ENCODE measurements at regions not wholly inside any gene's neighbourhood (a gene's known extent, or its start where the extent isn't known, plus 50 kb on each side); places are given as distances from the start of the nearest gene placed in this dataset.
A peak's percentile ranks its signal among the peaks of the same experiment; 100 is the strongest.

- DNase-seq (ENCODE audit: low read depth in 2 of 2): no peak
Measured at GRCh38 chr2:144215207-144215606, 304.7 kb downstream of the ZEB2 start.

GRCh38 chr2:144213797-144214196 is 306.1 kb downstream of the ZEB2 start:
- no peak for DNase-seq (ENCODE audit: low read depth in 2 of 2)

GRCh38 chr2:144211826-144212225 is 308.1 kb downstream of the ZEB2 start:
- no peak for DNase-seq (ENCODE audit: low read depth in 2 of 2)

GRCh38 chr2:144211065-144211464 is 308.9 kb downstream of the ZEB2 start:
- DNase-seq (ENCODE audit: low read depth in 2 of 2): no peak

GRCh38 chr2:144210076-144210475 is 309.8 kb downstream of the ZEB2 start:
- DNase-seq (ENCODE audit: low read depth in 2 of 2): no peak

- DNase-seq (ENCODE audit: low read depth in 2 of 2): no peak
Measured at GRCh38 chr2:144208924-144209323, 311.0 kb downstream of the ZEB2 start.

GRCh38 chr2:144206019-144206418 is 313.9 kb downstream of the ZEB2 start:
- DNase-seq (ENCODE audit: low read depth in 2 of 2): no peak

GRCh38 chr2:144201868-144202468 is 318.0 kb downstream of the ZEB2 start:
- no peak for DNase-seq (ENCODE audit: low read depth in 2 of 2)

- no peak for DNase-seq (ENCODE audit: low read depth in 2 of 2)
Measured at GRCh38 chr2:144201126-144201525, 318.8 kb downstream of the ZEB2 start.

- DNase-seq (ENCODE audit: low read depth in 2 of 2): no peak
Measured at GRCh38 chr2:144198116-144198515, 321.8 kb downstream of the ZEB2 start.

GRCh38 chr2:144194326-144195071 is 325.4 kb downstream of the ZEB2 start:
- no peak for DNase-seq (ENCODE audit: low read depth in 2 of 2)

GRCh38 chr2:144190908-144191605 is 328.9 kb downstream of the ZEB2 start:
- DNase-seq (ENCODE audit: low read depth in 2 of 2): no peak

- DNase-seq (ENCODE audit: low read depth in 2 of 2): peak; percentile 29 to 45
Measured at GRCh38 chr2:144183727-144184126, 336.2 kb downstream of the ZEB2 start.

GRCh38 chr2:144181001-144181400 is 338.9 kb downstream of the ZEB2 start:
- DNase-seq (ENCODE audit: low read depth in 2 of 2): no peak

- DNase-seq (ENCODE audit: low read depth in 2 of 2): no peak
Measured at GRCh38 chr2:144180131-144180530, 339.8 kb downstream of the ZEB2 start.

- no peak for DNase-seq (ENCODE audit: low read depth in 2 of 2)
Measured at GRCh38 chr2:144170179-144170578, 349.7 kb downstream of the ZEB2 start.

GRCh38 chr2:144166743-144167142 is 353.2 kb downstream of the ZEB2 start:
- DNase-seq (ENCODE audit: low read depth in 2 of 2): no peak

- no peak for DNase-seq (ENCODE audit: low read depth in 2 of 2)
Measured at GRCh38 chr2:144165599-144166250, 354.2 kb downstream of the ZEB2 start.

- no peak for DNase-seq (ENCODE audit: low read depth in 2 of 2)
Measured at GRCh38 chr2:144163592-144163991, 356.3 kb downstream of the ZEB2 start.

GRCh38 chr2:144162652-144163051 is 357.3 kb downstream of the ZEB2 start:
- DNase-seq (ENCODE audit: low read depth in 2 of 2): peak in 1 of 2 donors; percentile 18

GRCh38 chr2:144161061-144161460 is 358.9 kb downstream of the ZEB2 start:
- DNase-seq (ENCODE audit: low read depth in 2 of 2): no peak

- DNase-seq (ENCODE audit: low read depth in 2 of 2): no peak
Measured at GRCh38 chr2:144159240-144159639, 360.7 kb downstream of the ZEB2 start.

All from stimulated activated CD8-positive, alpha-beta memory T cell treated with anti-CD3 and anti-CD28 coated beads, Interleukin-2, amount 100 ng/mL, for 1 hour (primary cell).